GM21576 (cell line): ENCODE measurements at regions not wholly inside any gene's neighbourhood (a gene's known extent, or its start where the extent isn't known, plus 50 kb on each side); places are given as distances from the start of the nearest gene placed in this dataset.

ENCODE experiments used
- ATAC-seq: cut with Tn5 transposase; IDR thresholded peaks from one replicate; pipeline ENCODE4 v1.9.1; 2021; ENCODE audit warnings: mild to moderate bottlenecking, moderate library complexity; ENCODE audit not compliant: unreplicated experiment

DNA sequence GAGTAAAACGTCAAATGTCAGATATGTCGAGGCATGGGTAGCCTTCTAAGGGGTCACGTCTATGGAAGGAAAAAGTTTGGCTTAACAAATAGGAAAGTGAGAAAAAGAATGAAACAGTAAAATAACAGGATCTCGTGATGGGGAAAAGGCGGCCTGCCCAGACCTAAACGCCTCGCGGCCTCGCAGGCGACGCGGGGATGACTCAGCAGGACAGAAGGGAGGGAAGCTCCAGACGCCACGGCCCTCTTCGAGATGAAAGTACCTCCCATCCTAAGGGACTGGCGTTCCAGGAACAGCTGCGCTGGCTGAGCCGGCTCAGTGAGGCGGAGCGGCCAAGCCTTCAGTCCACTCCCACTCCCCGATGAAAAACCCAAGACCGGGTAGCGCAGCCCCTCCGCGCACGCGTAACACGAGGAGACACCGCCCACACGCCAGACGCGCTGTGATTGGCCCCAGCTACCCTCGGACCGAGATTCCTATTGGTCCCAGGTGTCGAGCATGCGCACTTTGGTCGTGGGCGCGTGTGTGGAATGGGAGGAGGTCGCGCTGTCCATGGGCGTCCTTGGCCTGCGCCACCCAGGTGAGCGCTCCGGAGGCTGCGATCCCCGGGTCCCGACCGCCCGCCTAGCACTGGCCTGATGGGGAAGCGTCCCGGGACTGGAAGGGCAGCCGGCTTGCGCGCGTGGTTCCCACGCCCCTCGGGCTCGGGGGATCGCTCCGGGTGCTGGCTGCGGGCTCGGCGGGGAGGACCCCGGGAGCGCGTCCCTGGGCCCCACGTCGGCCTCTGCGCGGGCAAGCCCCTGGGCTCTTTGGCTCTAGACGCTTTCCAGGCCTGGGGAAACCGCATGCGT lies 588.5 kb downstream of the MTRR start:
- peak; percentile 93 for ATAC-seq

DNA sequence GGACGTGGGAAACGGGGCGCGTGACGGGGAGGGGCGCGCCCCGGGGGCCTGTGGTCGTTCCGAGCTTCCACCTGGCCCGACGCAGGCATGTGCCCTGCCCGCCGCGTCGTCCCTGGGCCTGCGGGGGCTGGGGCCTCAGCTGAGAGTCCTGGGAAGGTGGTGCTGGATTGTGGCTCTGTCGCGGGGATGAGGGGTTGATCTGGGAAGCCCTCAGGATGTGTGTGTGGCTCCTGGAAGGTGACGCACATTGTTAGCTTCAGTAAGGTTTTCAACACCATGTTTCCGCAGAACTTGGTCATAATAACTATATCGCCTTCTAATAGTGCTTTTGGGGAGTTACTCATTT lies 589.1 kb downstream of the MTRR start:
- peak; percentile 10 for ATAC-seq

DNA sequence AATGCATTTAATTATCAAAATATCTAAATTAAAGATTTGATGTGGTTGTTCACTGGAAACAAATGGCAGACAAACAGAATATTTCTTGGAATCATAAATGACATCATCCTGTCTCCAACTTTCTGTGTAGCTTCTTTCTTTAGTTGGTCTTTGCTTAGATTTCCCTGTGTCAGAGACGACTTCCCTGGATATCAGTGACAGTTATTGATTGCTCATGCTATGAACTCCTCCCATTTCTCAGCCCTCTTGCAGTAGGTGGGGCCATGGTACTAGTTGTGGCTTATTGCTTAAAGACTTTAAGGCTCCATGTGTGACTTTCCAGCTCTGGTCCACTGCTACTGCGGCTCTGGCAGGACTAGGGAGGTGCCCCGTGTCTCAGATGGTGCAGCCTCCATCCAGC lies 592.6 kb downstream of the MTRR start:
- no peak for ATAC-seq

DNA sequence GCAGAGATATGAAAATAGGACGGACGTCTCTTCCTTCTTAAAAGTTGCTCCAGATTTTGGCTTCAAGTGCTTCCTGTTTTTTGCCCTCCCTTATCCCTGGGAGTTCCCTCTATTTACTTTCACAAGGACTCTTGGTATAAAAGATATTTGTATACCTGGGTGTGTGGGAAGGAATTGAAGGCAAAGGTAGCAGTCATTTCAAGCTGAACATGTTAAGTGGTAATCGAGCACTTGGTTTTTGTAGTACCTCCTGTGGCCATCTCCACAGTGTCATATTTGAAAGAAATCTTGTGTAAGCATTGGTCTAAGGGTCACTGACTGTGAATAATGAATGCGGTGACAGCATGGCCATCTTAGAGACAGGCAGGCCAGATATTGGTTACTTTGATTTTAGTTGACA lies 593.6 kb downstream of the MTRR start:
- ATAC-seq: no peak

DNA sequence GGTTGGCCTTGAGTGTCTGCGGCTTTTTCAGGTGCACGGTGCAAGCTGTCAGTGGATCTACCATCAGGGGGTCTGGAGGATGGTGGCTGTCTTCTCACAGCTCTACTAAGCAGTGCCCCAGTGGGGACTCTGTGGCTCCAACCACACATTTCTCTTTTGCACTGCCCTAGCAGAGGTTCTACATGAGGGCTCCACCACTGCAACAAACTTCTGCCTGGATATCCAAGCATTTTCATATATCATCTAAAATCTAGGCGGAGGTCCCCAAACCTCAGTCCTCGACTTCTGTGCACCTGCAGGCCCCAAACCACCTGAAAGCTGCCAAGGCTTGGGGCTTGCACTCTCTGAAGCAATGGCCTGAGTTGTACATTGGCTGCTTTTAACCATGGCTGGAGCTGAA lies 601.5 kb downstream of the MTRR start:
- ATAC-seq: no peak

DNA sequence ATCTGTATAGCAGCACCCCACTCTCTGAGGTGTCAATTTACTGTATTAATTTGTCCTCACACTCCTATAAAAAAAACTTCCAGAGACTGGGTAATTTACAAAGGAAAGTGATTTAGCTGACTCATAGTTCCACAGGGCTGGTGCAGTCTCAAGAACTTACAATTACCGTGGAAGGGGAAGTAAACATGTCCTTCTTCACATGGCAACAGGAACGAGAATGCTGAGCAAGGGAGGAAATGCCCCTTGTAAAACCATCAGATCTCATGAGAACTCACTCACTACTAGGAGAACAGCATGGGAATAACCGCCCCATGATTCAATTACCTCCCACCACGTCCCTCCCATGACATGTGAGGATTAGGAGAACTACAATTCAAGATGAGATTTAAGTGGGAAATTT lies 602.6 kb downstream of the MTRR start:
- no peak for ATAC-seq

DNA sequence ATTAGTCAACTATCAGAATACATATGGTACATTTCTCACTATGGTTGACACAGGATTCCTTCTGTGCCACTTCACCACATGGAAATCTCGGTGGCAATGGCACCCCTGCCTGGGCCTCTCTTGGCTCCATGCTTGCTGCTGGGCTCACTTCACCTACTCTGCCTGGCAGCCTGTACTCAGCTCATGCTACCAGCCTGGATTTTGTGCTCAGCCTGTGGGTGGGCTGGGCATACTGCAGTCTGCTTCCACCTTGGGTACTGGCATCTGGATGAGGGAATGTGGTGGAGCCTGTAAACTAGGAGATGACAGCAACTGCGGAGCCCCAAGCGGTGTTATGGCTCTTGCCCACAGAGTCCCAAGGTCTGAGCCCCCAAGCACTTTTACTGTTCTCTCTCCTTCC lies 604.1 kb downstream of the MTRR start:
- ATAC-seq: no peak

DNA sequence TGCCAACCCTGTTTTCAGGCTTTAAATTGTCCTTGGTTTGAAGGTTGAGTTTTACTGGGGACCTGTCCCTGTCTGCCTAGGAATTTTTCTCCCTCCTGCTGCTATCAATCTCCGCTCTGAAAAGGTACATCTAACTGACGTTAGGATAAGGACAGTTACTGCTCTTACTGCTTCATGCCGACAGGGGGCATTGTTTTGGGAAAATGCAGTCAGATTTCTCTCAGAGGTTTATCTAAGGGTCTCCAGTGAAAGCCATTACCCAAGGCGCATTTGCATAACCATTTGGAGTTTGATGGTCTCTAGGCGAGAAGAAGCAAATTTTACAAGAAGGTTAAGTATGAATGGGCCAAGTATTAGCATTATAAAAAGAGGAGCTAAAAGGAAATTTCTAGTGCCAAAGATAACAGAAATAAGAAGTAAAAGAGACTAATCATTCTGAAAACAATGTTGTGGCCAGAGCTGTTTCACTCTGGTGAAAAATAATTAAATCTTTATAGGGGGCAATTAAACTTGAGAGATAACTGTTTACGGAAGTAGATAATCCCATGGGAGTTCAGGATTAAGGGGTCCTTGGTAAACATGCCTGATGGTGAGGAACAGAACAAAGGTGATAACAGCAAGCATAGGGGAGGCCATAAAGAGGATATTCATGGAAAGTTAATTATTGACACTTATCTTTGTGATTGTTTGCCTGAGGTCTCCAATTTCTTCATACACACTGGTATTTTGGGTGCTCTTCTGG lies 605.0 kb downstream of the MTRR start:
- ATAC-seq: no peak

DNA sequence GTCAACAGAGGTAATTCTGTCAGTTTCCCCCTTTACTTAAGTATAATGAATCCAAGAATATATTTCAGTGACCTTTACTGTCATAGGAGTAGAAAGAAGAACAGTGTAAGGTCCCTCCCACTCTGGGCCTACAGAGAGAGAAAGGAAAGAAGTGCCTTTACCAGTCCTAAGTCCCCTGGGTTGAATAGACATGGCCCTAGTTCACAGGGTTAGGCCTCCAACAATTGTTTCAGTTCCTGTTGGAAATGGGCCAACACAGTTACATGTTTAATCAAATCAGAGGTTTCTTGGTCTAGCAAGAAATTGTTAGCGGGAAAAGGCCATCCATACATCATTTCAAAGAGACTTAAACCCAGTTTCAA lies 605.6 kb downstream of the MTRR start:
- ATAC-seq: no peak

DNA sequence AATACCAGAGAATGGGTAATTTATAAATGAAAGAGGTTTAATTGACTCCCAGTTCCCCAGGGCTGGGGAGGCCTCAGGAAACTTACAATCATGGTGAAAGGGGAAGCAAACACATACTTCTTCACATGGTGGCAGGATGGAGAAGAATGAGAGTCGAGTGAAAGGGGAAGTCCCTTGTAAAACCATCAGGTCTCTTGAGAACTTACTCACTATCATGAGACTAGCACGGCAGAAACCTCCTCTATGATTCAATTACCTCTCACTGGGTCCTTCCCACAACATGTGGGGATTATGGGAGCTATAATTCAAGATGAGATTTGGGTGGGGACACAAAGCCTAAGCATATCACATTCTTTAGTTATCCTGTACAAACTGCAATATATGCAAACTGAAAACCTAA lies 609.4 kb downstream of the MTRR start:
- ATAC-seq: no peak

DNA sequence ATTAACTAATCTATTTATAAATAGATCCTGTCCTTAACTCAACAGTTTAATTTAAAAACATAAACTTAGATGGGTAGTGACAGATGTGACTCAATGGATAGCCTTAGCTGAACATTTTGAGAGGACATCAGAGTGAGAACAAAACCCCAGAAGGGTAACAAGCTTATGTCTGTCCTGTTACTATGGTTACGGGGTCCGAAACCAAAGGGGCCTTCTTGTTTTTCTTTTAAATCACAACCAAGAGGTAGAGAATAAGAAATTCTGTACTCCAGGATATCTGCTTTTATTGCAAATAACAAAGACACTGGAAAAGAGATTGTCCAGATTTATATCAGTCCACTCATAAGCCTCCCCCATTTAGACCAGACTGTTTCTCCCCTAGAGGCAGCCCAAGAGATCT lies 612.1 kb downstream of the MTRR start:
- ATAC-seq: no peak

DNA sequence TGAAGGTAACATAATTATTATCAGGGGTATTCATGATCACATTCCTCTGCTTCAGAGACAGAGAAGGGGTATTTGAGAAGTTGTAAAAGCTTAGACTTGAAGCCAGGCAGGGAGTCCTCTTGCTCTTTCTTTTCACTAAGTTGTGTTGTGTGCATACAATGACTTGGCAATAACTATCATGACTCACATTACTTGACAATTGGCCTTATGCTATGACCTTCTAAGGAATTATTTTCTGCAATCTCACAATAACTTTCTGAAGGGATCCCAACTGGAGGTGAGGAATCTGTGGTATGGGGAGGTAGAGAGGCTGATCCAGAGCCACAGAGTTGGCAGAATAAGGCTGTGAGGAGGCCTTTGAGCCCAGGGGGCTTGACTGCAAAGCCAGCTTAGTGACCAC lies 622.3 kb downstream of the MTRR start:
- ATAC-seq: no peak

DNA sequence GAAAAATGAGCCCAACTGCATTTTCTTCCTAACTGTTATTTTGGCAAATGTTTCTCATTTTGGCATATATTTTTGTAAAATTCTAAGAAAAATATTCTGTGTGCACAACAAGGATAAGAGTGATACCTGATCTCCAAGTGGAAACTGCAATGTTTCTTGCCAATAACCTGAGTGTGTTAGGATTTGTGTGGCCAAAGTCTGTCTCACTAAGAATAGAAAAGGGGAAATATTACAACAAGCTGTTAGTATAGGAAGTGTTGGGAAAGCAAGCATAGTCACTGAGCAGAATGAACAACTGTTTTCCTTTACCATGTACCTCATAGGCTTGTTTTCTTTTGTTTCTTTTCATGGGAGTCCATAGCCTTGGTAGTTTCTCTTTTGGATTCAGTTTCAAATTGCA lies 624.2 kb downstream of the MTRR start:
- no peak for ATAC-seq

DNA sequence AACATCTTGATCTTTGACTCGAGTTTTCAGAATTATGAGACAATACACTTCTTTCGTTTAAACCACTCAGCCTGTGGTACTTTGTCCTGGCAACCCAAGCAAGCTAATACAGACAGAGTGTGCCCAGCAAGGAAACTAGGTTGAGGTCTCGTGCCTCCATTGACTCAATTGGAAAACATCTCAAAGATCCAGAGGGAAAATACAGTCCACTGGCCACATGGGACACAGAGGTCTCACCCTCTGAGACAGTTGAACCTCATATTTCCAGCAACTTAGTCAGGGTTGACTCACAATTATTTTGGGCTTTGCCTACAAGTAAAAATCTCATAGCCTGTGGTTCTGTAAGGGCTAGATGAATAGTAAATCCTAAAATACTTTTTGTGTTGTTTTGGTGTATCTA lies 631.5 kb downstream of the MTRR start:
- no peak for ATAC-seq

DNA sequence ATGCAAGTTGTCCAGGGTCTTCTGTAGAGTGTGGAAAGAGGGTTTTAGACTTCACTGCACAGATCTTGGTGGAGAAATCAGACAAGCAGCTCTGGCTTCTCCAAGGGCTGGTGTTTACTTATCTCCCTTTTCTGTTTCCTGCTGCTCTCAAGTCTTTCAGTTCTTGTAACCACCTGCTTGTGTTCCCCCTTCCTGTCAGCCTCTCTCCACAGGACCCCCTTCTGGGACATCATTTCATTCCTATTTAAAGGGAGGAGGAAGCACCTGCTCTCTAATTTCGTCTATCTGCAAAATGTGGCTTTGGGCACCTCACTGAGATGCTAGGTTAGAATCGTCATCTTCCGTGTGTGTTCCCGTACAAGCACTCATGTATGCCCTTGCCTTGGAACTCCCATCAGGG lies 636.2 kb downstream of the MTRR start:
- no peak for ATAC-seq

DNA sequence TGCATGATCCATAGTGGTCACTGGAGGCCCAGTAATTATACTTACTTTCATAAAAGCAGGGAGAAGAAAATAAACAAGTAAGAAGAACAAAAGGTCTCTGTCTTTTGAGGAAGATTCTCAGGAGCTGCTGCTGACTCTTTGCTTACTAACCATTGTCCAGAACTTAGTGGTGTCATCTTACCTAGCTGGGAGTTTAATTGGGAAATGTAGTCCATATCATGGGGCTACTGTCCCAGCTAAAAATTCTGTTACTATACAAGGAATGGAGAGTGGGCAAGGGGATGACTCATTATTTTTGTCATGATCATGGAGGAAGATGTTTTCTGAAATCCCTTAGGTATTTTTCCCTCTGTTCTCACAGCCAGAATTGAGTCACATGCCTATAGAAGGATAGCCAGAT lies 639.3 kb downstream of the MTRR start:
- ATAC-seq: no peak

DNA sequence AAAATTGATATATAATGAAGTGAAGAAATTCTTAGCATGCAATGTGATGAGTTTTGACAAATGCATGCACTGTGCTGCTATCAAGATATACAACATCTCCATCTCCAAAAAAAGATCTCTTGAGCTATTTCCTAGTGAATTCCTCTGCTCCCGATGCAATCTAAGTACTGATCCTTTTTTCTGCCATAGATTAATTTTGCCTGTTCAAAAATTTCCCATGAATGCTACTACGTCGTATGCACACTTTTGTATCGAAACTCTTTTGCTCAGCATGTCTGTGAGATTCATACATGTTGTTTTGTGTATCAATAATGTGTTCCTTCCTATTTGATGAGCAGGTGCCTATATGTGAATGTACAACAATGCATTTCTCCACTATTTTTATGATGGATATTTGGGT lies 647.4 kb downstream of the MTRR start:
- ATAC-seq: no peak

DNA sequence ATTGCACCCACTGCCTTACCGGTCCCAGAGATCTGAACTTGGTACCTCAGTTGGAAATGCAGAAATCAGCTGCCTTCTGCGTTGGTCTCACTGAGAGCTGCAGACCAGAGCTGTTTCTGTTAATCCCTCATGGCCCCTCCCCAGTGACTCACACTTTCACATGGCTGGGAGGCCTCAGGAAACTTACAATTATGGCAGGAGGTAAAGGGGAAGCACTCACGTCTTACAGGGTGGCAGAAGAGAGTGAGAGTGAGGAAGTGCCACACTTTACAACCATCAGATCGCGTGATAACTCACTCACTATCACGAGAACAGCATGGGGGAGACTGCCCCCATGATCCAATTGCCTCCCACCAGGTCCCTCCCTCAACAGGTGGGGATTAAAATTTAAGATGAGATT lies 648.5 kb downstream of the MTRR start:
- ATAC-seq: no peak

DNA sequence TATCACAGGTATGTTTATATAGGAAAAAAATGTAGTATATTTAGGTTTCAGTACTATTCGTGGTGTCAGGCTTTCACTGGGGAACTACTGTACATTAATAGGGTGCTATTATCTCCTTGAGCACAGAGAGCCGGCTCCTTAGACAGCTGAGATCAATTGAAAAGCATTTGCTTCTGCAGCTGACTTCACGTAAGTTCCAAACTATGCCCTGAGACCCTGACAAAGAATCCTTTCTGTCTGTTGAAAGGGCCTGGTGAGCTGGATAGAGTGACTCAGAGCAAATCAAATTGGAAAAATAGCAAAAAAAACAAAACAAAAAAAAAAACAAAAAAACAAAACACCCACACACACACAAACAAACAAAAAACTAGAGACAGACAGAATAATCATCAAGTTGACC lies 652.0 kb downstream of the MTRR start:
- no peak for ATAC-seq

DNA sequence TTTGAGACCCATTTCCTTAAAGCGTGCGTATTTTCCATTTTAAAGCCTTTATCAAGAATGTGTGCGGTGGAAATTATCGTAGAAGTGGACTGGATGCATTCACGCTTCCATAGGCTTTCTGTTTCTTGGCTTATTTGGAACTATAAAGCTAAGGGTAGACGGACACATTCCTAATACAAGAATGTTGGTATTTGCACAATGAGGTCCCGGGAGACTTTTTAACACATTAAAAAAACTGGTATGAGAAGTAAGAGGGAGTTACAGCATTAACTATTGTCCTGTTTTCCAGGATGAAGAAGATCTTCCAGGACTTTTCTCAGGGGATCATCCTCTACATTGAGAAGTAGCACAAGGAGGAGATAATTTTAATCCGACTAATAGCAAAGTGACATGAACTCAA lies 653.0 kb downstream of the MTRR start:
- no peak for ATAC-seq

DNA sequence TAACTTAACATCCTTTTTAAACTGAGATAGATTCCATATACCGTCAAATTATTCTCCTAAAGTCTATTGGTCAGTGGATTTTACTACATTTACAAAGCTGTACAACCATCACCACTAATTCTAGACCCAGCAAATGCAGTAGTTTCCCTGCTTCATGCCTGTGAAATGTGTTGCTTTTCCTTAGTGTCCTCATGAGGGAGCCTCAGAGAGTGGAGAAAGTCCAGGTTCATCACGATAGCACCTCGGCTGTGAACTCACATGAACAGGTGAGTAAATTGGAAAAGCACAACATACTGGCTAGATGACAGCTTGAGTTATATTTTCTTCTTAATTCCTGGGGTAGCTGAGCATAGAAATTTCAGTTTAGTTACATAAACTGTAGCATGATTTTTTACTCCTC lies 653.7 kb downstream of the MTRR start:
- no peak for ATAC-seq

DNA sequence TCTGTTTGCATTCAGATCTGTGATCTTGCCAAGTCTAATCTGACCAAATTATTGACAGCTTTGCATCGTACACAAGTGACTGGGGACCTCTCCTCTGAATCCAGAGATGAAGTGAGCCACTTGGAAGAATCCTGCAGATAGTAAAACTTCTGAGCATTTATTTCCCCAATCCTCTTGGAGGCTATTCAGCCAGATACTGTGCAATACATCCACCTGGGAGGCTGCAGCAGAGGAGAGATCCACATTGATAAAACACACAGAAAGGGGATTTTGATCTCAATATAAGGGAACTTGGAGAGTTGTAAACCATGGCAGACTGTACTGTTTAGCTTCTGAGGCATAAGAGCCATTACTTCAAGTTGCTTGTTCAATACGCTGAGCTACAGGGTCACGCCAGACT lies 654.6 kb downstream of the MTRR start:
- ATAC-seq: no peak

DNA sequence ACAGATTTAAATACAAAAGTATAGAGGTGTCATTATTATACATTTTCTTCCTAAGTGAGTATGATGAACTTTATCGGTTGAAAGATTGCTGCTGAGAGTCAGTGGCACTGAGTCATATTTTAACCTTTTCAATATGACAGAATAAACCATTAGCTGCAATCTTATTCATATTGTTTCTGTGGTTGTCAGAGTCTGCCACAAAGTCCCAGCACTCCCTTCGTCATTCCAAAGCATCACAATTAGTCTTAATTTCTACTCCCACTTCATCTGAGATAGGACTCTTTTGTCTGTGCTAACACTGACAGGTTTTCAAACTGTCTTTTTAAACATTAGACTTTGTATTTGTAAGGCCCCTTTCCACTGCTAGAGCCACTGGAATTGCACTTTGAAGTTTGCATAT lies 656.9 kb downstream of the MTRR start:
- no peak for ATAC-seq
